Non-pigmented ciliary epithelial cell (primary cell): ENCODE measurements at regions not wholly inside any gene's neighbourhood (a gene's known extent, or its start where the extent isn't known, plus 50 kb on each side); places are given as distances from the start of the nearest gene placed in this dataset.

Experiments used
- DNase-seq: peaks from one replicate; pipeline ENCODE4 v3.0.0-alpha.2; 2010; ENCODE audit warnings: low read depth

- no peak for DNase-seq
These were observed 146.6 kb downstream of the TLR5 start for GRCh38 chr1:222996310-222996975.

GRCh38 chr1:223000632-223001031, 142.4 kb downstream of the TLR5 start:
- no peak for DNase-seq

GRCh38 chr1:223001653-223002634, 141.1 kb downstream of the TLR5 start:
- DNase-seq: no peak

GRCh38 chr1:223003549-223003948, 139.5 kb downstream of the TLR5 start:
- no peak for DNase-seq

- no peak for DNase-seq
These were observed 136.7 kb downstream of the TLR5 start for GRCh38 chr1:223006371-223006770.

GRCh38 chr1:223006917-223007648, 136.0 kb downstream of the TLR5 start:
- peak; percentile 13 for DNase-seq

- DNase-seq: no peak
These were observed 135.1 kb downstream of the TLR5 start for GRCh38 chr1:223007935-223008334.

GRCh38 chr1:223008808-223009207, 134.2 kb downstream of the TLR5 start:
- no peak for DNase-seq

GRCh38 chr1:223009406-223009805, 133.6 kb downstream of the TLR5 start:
- DNase-seq: no peak

GRCh38 chr1:223010582-223011504, 132.2 kb downstream of the TLR5 start:
- no peak for DNase-seq

GRCh38 chr1:223011505-223011856, 131.6 kb downstream of the TLR5 start:
- DNase-seq: no peak

- DNase-seq: no peak
These were observed 130.8 kb downstream of the TLR5 start for GRCh38 chr1:223012176-223012788.

- DNase-seq: no peak
These were observed 130.1 kb downstream of the TLR5 start for GRCh38 chr1:223012938-223013337.

GRCh38 chr1:223014142-223014873, 128.7 kb downstream of the TLR5 start:
- no peak for DNase-seq

- DNase-seq: no peak
These were observed 126.7 kb downstream of the TLR5 start for GRCh38 chr1:223016381-223016780.

- no peak for DNase-seq
These were observed 126.2 kb downstream of the TLR5 start for GRCh38 chr1:223016890-223017289.

GRCh38 chr1:223017291-223017690, 125.8 kb downstream of the TLR5 start:
- DNase-seq: no peak

GRCh38 chr1:223018534-223018933, 124.5 kb downstream of the TLR5 start:
- DNase-seq: no peak

- DNase-seq: no peak
These were observed 123.8 kb downstream of the TLR5 start for GRCh38 chr1:223019256-223019655.

GRCh38 chr1:223020770-223021169, 122.3 kb downstream of the TLR5 start:
- no peak for DNase-seq
